HCT116 (cell line): ENCODE measurements at regions not wholly inside any gene's neighbourhood (a gene's known extent, or its start where the extent isn't known, plus 50 kb on each side); places are given as distances from the start of the nearest gene placed in this dataset.

Experiments
- ATAC-seq: fragments of 200-7000 bp; cut with Tn5 transposase; 2 replicates; pipeline ENCODE4 v1.9.1; 2020; ENCODE audit warnings: mild to moderate bottlenecking, moderate library complexity
- BruUV-seq: library from RNA; stranded (reverse); fragments of 400-500 nt; replicated peaks from 2 replicates; lab custom pipeline; 2021; lab: Mats Ljungman, UMichigan
- CTCF ChIA-PET: fragments of 300-600 bp; sonication (Branson Sonifier 250); formaldehyde crosslinking; loops from one replicate; lab custom pipeline; 2021; ENCODE audit warnings: antibody characterized with exemption; lab: Charles Lee
- POLR2A ChIA-PET: fragments of 300-600, 350-600 bp; sonication (Branson Sonifier 250); formaldehyde crosslinking; loops from one replicate; lab custom pipeline; 2021; ENCODE audit warnings: antibody characterized with exemption; lab: Charles Lee
- RAD21 ChIA-PET, 2 experiments: fragments of 300-600 bp; sonication (Branson Sonifier 250); formaldehyde crosslinking; loops; one replicate each; lab custom pipeline; 2023; ENCODE audit warnings: low total read pairs in 2 of 2; ENCODE audit not compliant: uncharacterized antibody in 2 of 2, unreplicated experiment in 2 of 2, low non-redundant PET in 1 of 2; lab: Charles Lee
- DNase-seq: peaks from one replicate; pipeline ENCODE4 v3.0.0-alpha.2; 2010; ENCODE audit warnings: low read depth, low spot score
- H2AFZ ChIP-seq: fragments of 200-600 bp; shearing (Covaris generic), sonication (generic); 2 replicates; pipeline ENCODE4 v1.6.1; 2017; ENCODE audit warnings: low read depth, mixed run types, mixed read lengths, antibody characterized with exemption, low read length; ENCODE audit not compliant: poor library complexity, severe bottlenecking
- H3K27ac ChIP-seq: 2 replicates; pipeline ENCODE4 v1.5.1; 2012; ENCODE audit warnings: low read depth, low read length
- H3K27me3 ChIP-seq: fragments of 200-600 bp; sonication (generic); 2 replicates; pipeline ENCODE4 v1.6.1; 2016; ENCODE audit warnings: mixed run types, low read length, mixed read lengths; ENCODE audit not compliant: insufficient read depth
- H3K36me3 ChIP-seq, 2 experiments: fragments of 200-500 bp in 1 of 2; fragments of 200-600 bp in 1 of 2; sonication (Bioruptor generic) in 1 of 2; sonication (generic) in 1 of 2; 2 replicates each; pipeline versions ENCODE4 v1.5.1 to v1.6.1; 2014 to 2016; ENCODE audit warnings: low read length in 2 of 2, inconsistent platforms in 1 of 2, mixed read lengths in 1 of 2, mixed run types in 1 of 2; ENCODE audit not compliant: insufficient read depth in 2 of 2, control insufficient read depth in 1 of 2
- H3K4me1 ChIP-seq, 2 experiments: fragments of 200-600 bp in 1 of 2; sonication (generic) in 1 of 2; 2 replicates each; pipeline versions ENCODE4 v1.5.1 to v1.6.1; 2012 to 2017; ENCODE audit warnings: low read length in 2 of 2, inconsistent platforms in 1 of 2, mild to moderate bottlenecking in 1 of 2, mixed read lengths in 1 of 2, mixed run types in 1 of 2, moderate library complexity in 1 of 2; ENCODE audit not compliant: insufficient read depth in 2 of 2, control insufficient read depth in 1 of 2
- H3K4me2 ChIP-seq: fragments of 200-600 bp; sonication (generic); 2 replicates; pipeline ENCODE4 v1.6.1; 2017; ENCODE audit warnings: mixed run types, low read length, mixed read lengths
- H3K4me3 ChIP-seq, 2 experiments: fragments of 200-600 bp in 1 of 2; sonication (generic) in 1 of 2; replicated peaks in 1 of 2; 2 replicates each; pipeline ENCODE4 v1.5.1; 2011 to 2016; ENCODE audit warnings: low read length in 2 of 2, control low read depth in 1 of 2, low read depth in 1 of 2, mild to moderate bottlenecking in 1 of 2, mixed read lengths in 1 of 2, mixed run types in 1 of 2
- H3K79me2 ChIP-seq: fragments of 200-600 bp; sonication (generic); 2 replicates; pipeline ENCODE4 v1.6.1; 2017; ENCODE audit warnings: mild to moderate bottlenecking, mixed run types, low read length, moderate library complexity, mixed read lengths; ENCODE audit not compliant: insufficient read depth
- H3K9ac ChIP-seq: fragments of 200-600 bp; sonication (generic); 2 replicates; pipeline ENCODE4 v1.6.1; 2016; ENCODE audit warnings: low read length, mixed read lengths
- H3K9me2 ChIP-seq: fragments of 200-600 bp; sonication (generic), shearing (Covaris generic); 2 replicates; pipeline ENCODE4 v1.6.1; 2017; ENCODE audit warnings: mixed run types, mild to moderate bottlenecking, moderate library complexity; ENCODE audit not compliant: insufficient read depth
- H3K9me3 ChIP-seq, 2 experiments: fragments of 200-500 bp in 1 of 2; fragments of 200-600 bp in 1 of 2; sonication (Bioruptor generic) in 1 of 2; sonication (generic) in 1 of 2; 2 replicates each; pipeline ENCODE4 v1.6.1; 2014 to 2017; ENCODE audit warnings: low read length in 2 of 2, mixed read lengths in 2 of 2, inconsistent platforms in 1 of 2, low read depth in 1 of 2, mild to moderate bottlenecking in 1 of 2, mixed run types in 1 of 2, moderate library complexity in 1 of 2; ENCODE audit not compliant: control insufficient read depth in 1 of 2, insufficient read depth in 1 of 2
- H4K20me1 ChIP-seq: fragments of 200-600 bp; sonication (generic), shearing (Covaris generic); 2 replicates; pipeline ENCODE4 v1.6.1; 2017; ENCODE audit warnings: mixed run types, mild to moderate bottlenecking, moderate library complexity; ENCODE audit not compliant: insufficient read depth
- ATF3 ChIP-seq: IDR thresholded peaks from 2 replicates; pipeline ENCODE4 v1.6.1; 2012
- CBX3 ChIP-seq: IDR thresholded peaks from 2 replicates; pipeline ENCODE4 v1.6.1; 2012; ENCODE audit warnings: low read depth
- CEBPB ChIP-seq: IDR thresholded peaks from 2 replicates; pipeline ENCODE4 v1.6.1; 2012; ENCODE audit warnings: low read depth
- CTCF ChIP-seq, 3 experiments: fragments of 200-600 bp in 1 of 3; sonication (generic) in 1 of 3; IDR thresholded peaks in 2 of 3; conservative IDR thresholded peaks in 1 of 3; 2 replicates each; pipeline ENCODE4 v1.5.1; 2012 to 2017; ENCODE audit warnings: low read depth in 2 of 3, low read length in 2 of 3, antibody characterized with exemption in 1 of 3, borderline replicate concordance in 1 of 3, control low read depth in 1 of 3, mild to moderate bottlenecking in 1 of 3, mixed read lengths in 1 of 3, mixed run types in 1 of 3, moderate library complexity in 1 of 3; ENCODE audit not compliant: insufficient read depth in 1 of 3
- EGR1 ChIP-seq: IDR thresholded peaks from 2 replicates; pipeline ENCODE4 v1.6.1; 2012; ENCODE audit warnings: low read depth
- ELF1 ChIP-seq: IDR thresholded peaks from 2 replicates; pipeline ENCODE4 v1.6.1; 2012; ENCODE audit warnings: low read depth, borderline replicate concordance
- EZH2 ChIP-seq: fragments of 200-600 bp; sonication (generic); IDR thresholded peaks from 2 replicates; pipeline ENCODE4 v1.6.1; 2017; ENCODE audit warnings: antibody characterized with exemption, mixed run types
- FOSL1 ChIP-seq: IDR thresholded peaks from 2 replicates; pipeline ENCODE4 v1.6.1; 2012; ENCODE audit warnings: low read depth
- MAX ChIP-seq: IDR thresholded peaks from 2 replicates; pipeline ENCODE4 v1.6.1; 2012
- POLR2AphosphoS5 ChIP-seq: IDR thresholded peaks from 2 replicates; pipeline ENCODE4 v1.6.1; 2011; ENCODE audit warnings: mild to moderate bottlenecking, low read depth, low read length, moderate library complexity
- REST ChIP-seq: IDR thresholded peaks from 2 replicates; pipeline ENCODE4 v1.6.1; 2012; ENCODE audit warnings: low read depth
- SIN3A ChIP-seq: IDR thresholded peaks from 2 replicates; pipeline ENCODE4 v1.6.1; 2012; ENCODE audit warnings: low read depth
- SP1 ChIP-seq: IDR thresholded peaks from 2 replicates; pipeline ENCODE4 v1.6.1; 2012; ENCODE audit warnings: low read depth
- SRF ChIP-seq: IDR thresholded peaks from 2 replicates; pipeline ENCODE4 v1.6.1; 2012; ENCODE audit warnings: low read depth
- TCF7L2 ChIP-seq: IDR thresholded peaks from 2 replicates; pipeline ENCODE4 v1.7.0; 2011; ENCODE audit warnings: borderline replicate concordance, inconsistent platforms; ENCODE audit not compliant: insufficient read depth, insufficient read length; ENCODE audit errors: extremely low read depth
- YY1 ChIP-seq: IDR thresholded peaks from 2 replicates; pipeline ENCODE4 v1.6.1; 2011; ENCODE audit warnings: low read length, low read depth, moderate library complexity, mild to moderate bottlenecking; ENCODE audit not compliant: insufficient replicate concordance; ENCODE audit errors: extremely low read depth
- ZBTB33 ChIP-seq: IDR thresholded peaks from 2 replicates; pipeline ENCODE4 v1.6.1; 2011; ENCODE audit warnings: mild to moderate bottlenecking, low read length, moderate library complexity; ENCODE audit not compliant: insufficient replicate concordance; ENCODE audit errors: extremely low read depth
- ZFX ChIP-seq: fragments of 450-650 bp; IDR thresholded peaks from 2 replicates; pipeline ENCODE4 v1.6.1; 2017
- intact Hi-C: fragments of 100-400 bp; cut with micrococcal nuclease; formaldehyde crosslinking; loops from 2 replicates; pipeline ENCODE4 v1.10.0; 2022

GRCh38 chr3:55169608-55170072 lies 241.8 kb upstream of the LRTM1 start:
- no peak for ATAC-seq
- POLR2A ChIA-PET = no interaction called here
- H3K4me1 ChIP-seq = no peaks in the 10 kb centered on the region
- no peak for TF ChIP-seq REST
- TF ChIP-seq EZH2 = no peak
- TF ChIP-seq ELF1 = no peak
- TF ChIP-seq POLR2AphosphoS5 = no peak
- TF ChIP-seq CEBPB = no peak
- TF ChIP-seq SIN3A = no peak
- TF ChIP-seq ZBTB33 = no peak
- no peak for TF ChIP-seq MAX
- no peak for TF ChIP-seq CBX3
- TF ChIP-seq EGR1 = no peak
- no peak for TF ChIP-seq YY1
- no peak for TF ChIP-seq FOSL1
- TF ChIP-seq TCF7L2 = no peak
- TF ChIP-seq SP1 = no peak
- no peak for TF ChIP-seq SRF
- TF ChIP-seq ATF3 = no peak
- no peak for TF ChIP-seq ZFX
- TF ChIP-seq CTCF (IDR thresholded peaks at IDR 0.05 in 2 of 3, conservative IDR thresholded peaks at IDR 0.05 in 1 of 3; ENCODE audit: borderline replicate concordance in 1 of 3, insufficient read depth in 1 of 3, low read depth in 2 of 3, low read length in 2 of 3) = no peak
- H2AFZ ChIP-seq = no peak overlapping the region
- no TSS peak for BruUV-seq
- RAD21 ChIA-PET = no interaction called here
- intact Hi-C loops = no loop called here
- peaks cover 4 to 20% of the 10 kb centered on the region in 2 experiments; a peak in 2 of 4 replicates for H3K9me3 ChIP-seq
- H3K9ac ChIP-seq = no peak overlapping the region
- H3K79me2 ChIP-seq = no peaks in the 10 kb centered on the region
- no peaks in the 10 kb centered on the region for H3K9me2 ChIP-seq
- no peak overlapping the region for H3K27ac ChIP-seq
- H3K27me3 ChIP-seq = no peaks in the 10 kb centered on the region
- no peak overlapping the region for H3K4me2 ChIP-seq
- no peak overlapping the region for H3K4me3 ChIP-seq
- DNase-seq = no peak
- CTCF ChIA-PET = no interaction called here
- H3K36me3 ChIP-seq = no peaks in the 10 kb centered on the region
- no peaks in the 10 kb centered on the region for H4K20me1 ChIP-seq
